ENCODE measurements at regions not wholly inside any gene's neighbourhood (a gene's known extent, or its start where the extent isn't known, plus 50 kb on each side); places are given as distances from the start of the nearest gene placed in this dataset.

- no peak for DNase-seq
These were observed 1025.6 kb upstream of the PIK3C3 start for GRCh38 chr18:40929399-40929798.

GRCh38 chr18:40926679-40927078 lies 1028.4 kb upstream of the PIK3C3 start:
- no peak for DNase-seq

GRCh38 chr18:40925071-40925541 lies 1029.9 kb upstream of the PIK3C3 start:
- no peak for DNase-seq

GRCh38 chr18:40921845-40922629 lies 1033.0 kb upstream of the PIK3C3 start:
- DNase-seq, result no peak

GRCh38 chr18:40917056-40917455 lies 1038.0 kb upstream of the PIK3C3 start:
- DNase-seq, result no peak

- DNase-seq, result no peak
These were observed 1039.3 kb upstream of the PIK3C3 start for GRCh38 chr18:40915724-40916123.

GRCh38 chr18:40911582-40912254 lies 1043.3 kb upstream of the PIK3C3 start:
- DNase-seq, result no peak

GRCh38 chr18:40911041-40911440 lies 1044.0 kb upstream of the PIK3C3 start:
- no peak for DNase-seq

GRCh38 chr18:40907842-40908241 lies 1047.2 kb upstream of the PIK3C3 start:
- no peak for DNase-seq

- DNase-seq, result no peak
These were observed 1050.7 kb upstream of the PIK3C3 start for GRCh38 chr18:40904295-40904694.

- no peak for DNase-seq
These were observed 1052.6 kb upstream of the PIK3C3 start for GRCh38 chr18:40902436-40902835.

GRCh38 chr18:40897884-40898283 lies 1057.2 kb upstream of the PIK3C3 start:
- DNase-seq, result no peak

GRCh38 chr18:40883271-40883670 lies 1071.8 kb upstream of the PIK3C3 start:
- no peak for DNase-seq

- DNase-seq, result no peak
These were observed 1072.6 kb upstream of the PIK3C3 start for GRCh38 chr18:40882468-40882867.

GRCh38 chr18:40878371-40878770 lies 1076.7 kb upstream of the PIK3C3 start:
- DNase-seq, result no peak

- DNase-seq, result no peak
These were observed 1077.9 kb upstream of the PIK3C3 start for GRCh38 chr18:40877096-40877495.

- DNase-seq, result no peak
These were observed 1079.9 kb upstream of the PIK3C3 start for GRCh38 chr18:40875101-40875615.

- DNase-seq, result no peak
These were observed 1080.8 kb upstream of the PIK3C3 start for GRCh38 chr18:40874233-40874632.

- DNase-seq, result no peak
These were observed 1086.8 kb upstream of the PIK3C3 start for GRCh38 chr18:40868110-40868858.

GRCh38 chr18:40867459-40867858 lies 1087.6 kb upstream of the PIK3C3 start:
- DNase-seq, result no peak

- no peak for DNase-seq
These were observed 1088.1 kb upstream of the PIK3C3 start for GRCh38 chr18:40866968-40867367.

- no peak for DNase-seq
These were observed 1088.9 kb upstream of the PIK3C3 start for GRCh38 chr18:40866013-40866645.

GRCh38 chr18:40864846-40865245 lies 1090.2 kb upstream of the PIK3C3 start:
- DNase-seq, result no peak
